Stimulated activated CD4-positive, alpha-beta T cell treated with anti-CD3 and anti-CD28 coated beads, Interleukin-12 subunit alpha, Interleukin-12 subunit beta, amount 100 ng/mL, for 4 hours (primary cell): ENCODE measurements at regions not wholly inside any gene's neighbourhood (a gene's known extent, or its start where the extent isn't known, plus 50 kb on each side); places are given as distances from the start of the nearest gene placed in this dataset.
"Not testable (repeated sequence)": the region's sequence is repeated elsewhere in the genome, so short reads cannot be mapped to it uniquely, and the experiment has no call there.

ENCODE experiments used
- DNase-seq: peaks from one replicate; pipeline ENCODE4 v3.0.0-alpha.2; 2020

GRCh38 chr3:104044002-104044401, 1322.7 kb upstream of the ALCAM start:
- DNase-seq: no peak

GRCh38 chr3:104066658-104067057, 1300.1 kb upstream of the ALCAM start:
- no peak for DNase-seq

GRCh38 chr3:104069114-104069513, 1297.6 kb upstream of the ALCAM start:
- DNase-seq: no peak

GRCh38 chr3:104070906-104071305, 1295.8 kb upstream of the ALCAM start:
- DNase-seq: no peak

GRCh38 chr3:104080088-104080626, 1286.6 kb upstream of the ALCAM start:
- DNase-seq: no peak

GRCh38 chr3:104088738-104089137, 1278.0 kb upstream of the ALCAM start:
- no peak for DNase-seq

- DNase-seq: not testable (repeated sequence)
Measured at GRCh38 chr3:104089987-104090386, 1276.7 kb upstream of the ALCAM start.

- DNase-seq: no peak
Measured at GRCh38 chr3:104101736-104102135, 1265.0 kb upstream of the ALCAM start.

- DNase-seq: no peak
Measured at GRCh38 chr3:104102386-104102785, 1264.3 kb upstream of the ALCAM start.

GRCh38 chr3:104106276-104106675, 1260.4 kb upstream of the ALCAM start:
- DNase-seq: no peak

GRCh38 chr3:104108522-104108921, 1258.2 kb upstream of the ALCAM start:
- DNase-seq: no peak

GRCh38 chr3:104126463-104126862, 1240.2 kb upstream of the ALCAM start:
- DNase-seq: no peak

GRCh38 chr3:104126864-104127553, 1239.7 kb upstream of the ALCAM start:
- no peak for DNase-seq

- no peak for DNase-seq
Measured at GRCh38 chr3:104127830-104128229, 1238.9 kb upstream of the ALCAM start.

- no peak for DNase-seq
Measured at GRCh38 chr3:104132566-104133403, 1233.9 kb upstream of the ALCAM start.

- no peak for DNase-seq
Measured at GRCh38 chr3:104133630-104134029, 1233.1 kb upstream of the ALCAM start.

GRCh38 chr3:104137116-104137515, 1229.6 kb upstream of the ALCAM start:
- no peak for DNase-seq

GRCh38 chr3:104145164-104145563, 1221.5 kb upstream of the ALCAM start:
- no peak for DNase-seq

- DNase-seq: no peak
Measured at GRCh38 chr3:104149154-104149553, 1217.6 kb upstream of the ALCAM start.

GRCh38 chr3:104150724-104151123, 1216.0 kb upstream of the ALCAM start:
- DNase-seq: no peak

- no peak for DNase-seq
Measured at GRCh38 chr3:104154896-104155295, 1211.8 kb upstream of the ALCAM start.

- no peak for DNase-seq
Measured at GRCh38 chr3:104165866-104166265, 1200.8 kb upstream of the ALCAM start.

- DNase-seq: no peak
Measured at GRCh38 chr3:104168386-104168785, 1198.3 kb upstream of the ALCAM start.

GRCh38 chr3:104175696-104176095, 1191.0 kb upstream of the ALCAM start:
- DNase-seq: no peak
